Prostate gland (tissue), 2 donors: ENCODE measurements at regions not wholly inside any gene's neighbourhood (a gene's known extent, or its start where the extent isn't known, plus 50 kb on each side); places are given as distances from the start of the nearest gene placed in this dataset.

Experiments used
- DNase-seq: peaks from one replicate; pipeline ENCODE4 v3.0.0-alpha.2; 2019; ENCODE audit warnings: low spot score
- H3K27ac ChIP-seq, 2 donors: fragments of 200-600 bp; sonication (generic); 2 replicates each; pipeline ENCODE4 v1.5.1; 2017 to 2019
- H3K27me3 ChIP-seq: fragments of 200-600 bp; sonication (generic); replicated peaks from 2 replicates; pipeline ENCODE4 v1.5.1; 2019; ENCODE audit not compliant: insufficient read depth
- H3K36me3 ChIP-seq, 2 donors: fragments of 200-600 bp; sonication (generic); 1 replicate in 1 of 2; 2 replicates in 1 of 2; pipeline versions ENCODE4 v1.5.1 to v1.8.1; 2017 to 2019
- H3K4me1 ChIP-seq: fragments of 200-600 bp; sonication (generic); replicated peaks from 2 replicates; pipeline ENCODE4 v1.5.1; 2019
- H3K4me3 ChIP-seq, 2 donors: fragments of 200-600 bp; sonication (generic); 2 replicates each; pipeline ENCODE4 v1.5.1; 2017 to 2019
- H3K9me3 ChIP-seq: fragments of 200-600 bp; sonication (generic); 2 replicates; pipeline ENCODE4 v1.5.1; 2017
- CTCF ChIP-seq, 4 experiments: fragments of 200-600 bp in 2 of 4; fragments of 450-650 bp in 2 of 4; sonication (generic) in 2 of 4; IDR thresholded peaks; 1 replicate in 3 of 4; 2 replicates in 1 of 4; pipeline ENCODE4 v1.5.1; 2016 to 2019; ENCODE audit warnings: antibody characterized with exemption in 4 of 4, mild to moderate bottlenecking in 2 of 4, moderate library complexity in 2 of 4
- POLR2A ChIP-seq: fragments of 450-650 bp; IDR thresholded peaks from one replicate; pipeline ENCODE4 v1.6.1; 2016; ENCODE audit warnings: antibody characterized with exemption, mild to moderate bottlenecking
- POLR2AphosphoS5 ChIP-seq: sonication (generic); formaldehyde crosslinking; IDR thresholded peaks from one replicate; pipeline ENCODE4 v1.6.1; 2017; ENCODE audit warnings: antibody characterized with exemption
- WGBS: methylation state at CpG from one replicate; pipeline ENCODE4 v1.1.5; 2018; 5-methylcytosine and 5-hydroxymethylcytosine counted together
- intact Hi-C: fragments of 100-400 bp; cut with DNase I; formaldehyde crosslinking; loops from one replicate; pipeline ENCODE4 v1.14.2; 2022

GRCh38 chr9:26356491-26356890 is 536.1 kb downstream of the CAAP1 start:
- Histone ChIP-seq H3K9me3 (no peaks in the 10 kb centered on the region), H3K4me1 (no peaks in the 10 kb centered on the region), H3K36me3 (no peaks in the 10 kb centered on the region), H3K27ac (no peak overlapping the region), H3K27me3 (no peaks in the 10 kb centered on the region), H3K4me3 (no peak overlapping the region)
- DNase-seq, result no peak
- intact Hi-C loops, result no loop called here
- no peak for TF ChIP-seq POLR2A
- WGBS, result 68% methylated on average over 2 of the region's 2 CpGs

- H3K4me1 ChIP-seq, result no peaks in the 10 kb centered on the region
- no peak overlapping the region for H3K27ac ChIP-seq
- 82% methylated on average over 8 of the region's 8 CpGs for WGBS
- H3K4me3 ChIP-seq, result no peak overlapping the region
- no peaks in the 10 kb centered on the region for H3K9me3 ChIP-seq
- intact Hi-C loops, result no loop called here
- no peak for DNase-seq
- no peaks in the 10 kb centered on the region for H3K27me3 ChIP-seq
- TF ChIP-seq CTCF (IDR thresholded peaks at IDR 0.05), result no peak
- TF ChIP-seq POLR2AphosphoS5, result no peak
- H3K36me3 ChIP-seq, result no peaks in the 10 kb centered on the region
These were observed 545.6 kb downstream of the CAAP1 start for GRCh38 chr9:26346942-26347477.

GRCh38 chr9:26341545-26341944 is 551.1 kb downstream of the CAAP1 start:
- Histone ChIP-seq H3K27ac (no peak overlapping the region), H3K36me3 (no peaks in the 10 kb centered on the region), H3K4me1 (no peaks in the 10 kb centered on the region), H3K4me3 (no peak overlapping the region), H3K9me3 (no peaks in the 10 kb centered on the region), H3K27me3 (no peaks in the 10 kb centered on the region)
- intact Hi-C loops, result no loop called here
- TF ChIP-seq CTCF (IDR thresholded peaks at IDR 0.05), result no peak
- no peak for TF ChIP-seq POLR2A
- no peak for TF ChIP-seq POLR2AphosphoS5
- no peak for DNase-seq
- WGBS, result 83% methylated on average over 1 of the region's 1 CpG

- no peak for DNase-seq
- no peaks in the 10 kb centered on the region for H3K9me3 ChIP-seq
- no peaks in the 10 kb centered on the region for H3K27me3 ChIP-seq
- 76% methylated on average over 5 of the region's 5 CpGs for WGBS
- intact Hi-C loops, result no loop called here
- H3K27ac ChIP-seq, result no peak overlapping the region
- TF ChIP-seq POLR2A (no peak), CTCF (IDR thresholded peaks at IDR 0.05) (no peak), POLR2AphosphoS5 (no peak)
- H3K36me3 ChIP-seq, result no peaks in the 10 kb centered on the region
- H3K4me1 ChIP-seq, result no peaks in the 10 kb centered on the region
- no peak overlapping the region for H3K4me3 ChIP-seq
These were observed 552.8 kb downstream of the CAAP1 start for GRCh38 chr9:26339796-26340195.

GRCh38 chr9:26335116-26335515 is 557.5 kb downstream of the CAAP1 start:
- H3K9me3 ChIP-seq, result no peaks in the 10 kb centered on the region
- TF ChIP-seq POLR2AphosphoS5, result no peak
- no peak for TF ChIP-seq CTCF (IDR thresholded peaks at IDR 0.05)
- no peak for DNase-seq
- 87% methylated on average over 2 of the region's 2 CpGs for WGBS
- H3K27ac ChIP-seq, result no peak overlapping the region
- H3K36me3 ChIP-seq, result no peaks in the 10 kb centered on the region
- intact Hi-C loops, result no loop called here
- H3K4me3 ChIP-seq, result no peak overlapping the region
- H3K4me1 ChIP-seq, result no peaks in the 10 kb centered on the region
- no peaks in the 10 kb centered on the region for H3K27me3 ChIP-seq
